VCaP (cell line): ENCODE measurements at regions not wholly inside any gene's neighbourhood (a gene's known extent, or its start where the extent isn't known, plus 50 kb on each side); places are given as distances from the start of the nearest gene placed in this dataset.

Source experiments
- H3K27ac ChIP-seq: fragments of 450-650 bp; 2 replicates; pipeline ENCODE4 v1.5.1; 2017
- TF ChIP-seq, protein P1 (sequence below): fragments of 450-650 bp; conservative IDR thresholded peaks from 2 replicates; pipeline ENCODE4 v1.5.1; 2017; ENCODE audit warnings: mild to moderate bottlenecking, moderate library complexity

DNA sequence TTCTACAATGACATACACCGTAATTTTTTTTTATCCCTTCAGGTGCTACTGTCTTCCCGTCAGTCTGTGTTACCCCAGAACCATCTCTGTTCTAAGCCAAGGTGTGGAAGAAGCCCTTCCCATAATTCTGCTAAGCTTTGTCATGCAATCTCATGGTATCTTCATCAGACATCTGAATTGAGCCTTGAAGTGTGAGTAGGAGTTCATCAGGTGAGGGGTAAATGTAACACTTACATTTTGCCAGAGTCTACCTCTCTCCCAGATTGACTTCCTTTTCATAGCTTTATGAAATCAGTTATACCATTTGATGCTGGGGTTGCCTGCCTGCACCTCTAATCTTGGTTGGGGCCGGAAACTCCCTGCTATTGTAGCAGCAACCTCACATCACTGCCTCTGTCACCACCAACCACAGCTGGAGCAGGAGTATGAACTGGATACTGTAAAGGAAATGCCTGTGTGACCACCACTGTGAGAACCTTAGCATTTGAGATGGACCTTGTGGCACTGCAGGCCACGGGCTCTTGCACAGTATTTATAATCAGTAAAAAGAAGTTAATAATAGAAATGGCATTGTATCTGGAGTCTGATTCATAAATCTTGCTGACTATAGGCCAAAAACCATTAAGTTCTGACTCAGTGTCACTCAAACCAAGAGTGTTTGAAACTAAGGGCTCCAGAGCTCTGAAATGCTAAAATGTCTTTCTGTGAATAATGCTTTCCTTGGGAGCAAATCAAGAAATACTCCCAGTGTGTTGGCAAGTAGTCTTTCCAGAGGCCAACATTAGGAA lies 58.7 kb upstream of the STK38L start:
- TF ChIP-seq, protein P1, sequence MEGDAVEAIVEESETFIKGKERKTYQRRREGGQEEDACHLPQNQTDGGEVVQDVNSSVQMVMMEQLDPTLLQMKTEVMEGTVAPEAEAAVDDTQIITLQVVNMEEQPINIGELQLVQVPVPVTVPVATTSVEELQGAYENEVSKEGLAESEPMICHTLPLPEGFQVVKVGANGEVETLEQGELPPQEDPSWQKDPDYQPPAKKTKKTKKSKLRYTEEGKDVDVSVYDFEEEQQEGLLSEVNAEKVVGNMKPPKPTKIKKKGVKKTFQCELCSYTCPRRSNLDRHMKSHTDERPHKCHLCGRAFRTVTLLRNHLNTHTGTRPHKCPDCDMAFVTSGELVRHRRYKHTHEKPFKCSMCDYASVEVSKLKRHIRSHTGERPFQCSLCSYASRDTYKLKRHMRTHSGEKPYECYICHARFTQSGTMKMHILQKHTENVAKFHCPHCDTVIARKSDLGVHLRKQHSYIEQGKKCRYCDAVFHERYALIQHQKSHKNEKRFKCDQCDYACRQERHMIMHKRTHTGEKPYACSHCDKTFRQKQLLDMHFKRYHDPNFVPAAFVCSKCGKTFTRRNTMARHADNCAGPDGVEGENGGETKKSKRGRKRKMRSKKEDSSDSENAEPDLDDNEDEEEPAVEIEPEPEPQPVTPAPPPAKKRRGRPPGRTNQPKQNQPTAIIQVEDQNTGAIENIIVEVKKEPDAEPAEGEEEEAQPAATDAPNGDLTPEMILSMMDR: no peak
- H3K27ac ChIP-seq: no peak overlapping the region

DNA sequence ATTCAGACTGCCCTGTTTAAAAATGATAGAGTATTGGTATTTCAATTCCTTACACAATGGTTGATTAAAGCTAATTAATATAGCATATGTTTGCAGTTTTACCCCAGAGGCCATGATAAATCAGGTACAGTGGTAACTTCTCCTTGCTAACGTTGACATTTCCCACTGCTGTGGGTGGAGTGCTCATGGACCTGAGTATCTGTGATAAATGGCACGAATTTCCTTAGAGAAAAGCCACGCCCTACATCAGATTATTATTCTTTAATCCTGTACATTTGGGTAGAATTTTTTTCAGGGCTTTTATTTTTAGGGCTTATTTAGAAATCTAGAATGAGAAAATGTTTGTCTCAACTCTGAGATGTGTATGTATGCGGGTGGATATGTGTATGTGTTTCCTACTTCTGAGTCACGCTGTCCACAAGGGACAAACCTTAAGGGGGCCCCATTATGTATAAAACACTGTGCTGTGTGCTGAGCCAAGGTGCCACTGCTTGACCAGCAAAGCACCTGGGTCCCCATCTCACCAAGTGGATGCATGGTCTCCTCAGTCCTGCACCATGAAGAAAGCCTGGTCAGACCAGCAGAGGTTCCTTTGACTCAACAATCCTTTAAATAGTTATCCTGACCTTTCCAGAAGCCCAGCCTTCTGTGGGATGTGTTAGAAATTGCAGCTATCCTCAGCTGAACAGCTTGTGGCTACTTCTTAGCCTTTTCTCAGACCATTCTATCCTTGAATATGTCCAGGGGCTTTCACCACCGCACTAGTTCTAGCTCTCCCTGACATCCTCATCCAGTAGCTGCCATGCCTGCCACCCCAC lies 57.9 kb upstream of the STK38L start:
- TF ChIP-seq, protein P1: no peak
- H3K27ac ChIP-seq: no peak overlapping the region

DNA sequence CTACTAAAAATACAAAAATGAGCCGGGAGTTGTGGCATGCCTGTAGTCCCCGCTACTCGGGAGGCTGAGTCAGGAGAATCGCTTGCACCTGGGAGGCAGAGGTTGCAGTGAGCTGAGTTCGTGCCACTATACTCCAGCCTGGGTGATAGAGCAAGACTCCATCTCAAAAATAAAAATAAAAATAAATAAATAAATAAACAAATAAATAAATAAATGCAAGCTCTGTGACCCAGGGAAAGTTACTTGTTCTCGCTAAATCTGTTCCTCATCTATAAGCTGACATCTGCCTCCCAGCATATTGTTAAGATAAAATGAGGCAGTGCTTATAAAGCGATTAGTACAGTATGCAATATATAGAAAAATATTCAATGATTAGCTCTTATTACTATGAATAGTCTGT lies 56.4 kb upstream of the STK38L start:
- TF ChIP-seq, protein P1: no peak
- H3K27ac ChIP-seq: no peak overlapping the region

DNA sequence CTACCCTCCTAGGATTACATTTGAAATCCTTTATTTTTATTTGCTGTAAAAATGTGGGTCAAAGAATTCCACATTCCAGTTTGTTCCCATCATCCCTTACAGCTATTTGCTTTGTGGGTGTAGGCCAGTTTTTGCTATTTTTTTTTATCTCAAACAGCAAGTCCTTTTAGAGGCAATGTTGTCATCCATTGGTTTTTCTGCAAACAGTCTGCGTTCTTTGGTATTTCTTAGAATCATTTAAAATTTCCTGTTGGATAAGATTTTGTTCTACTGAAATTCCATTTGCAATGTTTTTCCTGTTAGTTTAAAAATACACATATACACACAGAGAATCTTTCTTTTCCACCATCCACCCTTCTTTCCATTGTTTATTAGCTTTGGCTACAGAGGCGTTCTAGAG lies 53.3 kb upstream of the STK38L start:
- TF ChIP-seq, protein P1: no peak
- H3K27ac ChIP-seq: no peak overlapping the region

DNA sequence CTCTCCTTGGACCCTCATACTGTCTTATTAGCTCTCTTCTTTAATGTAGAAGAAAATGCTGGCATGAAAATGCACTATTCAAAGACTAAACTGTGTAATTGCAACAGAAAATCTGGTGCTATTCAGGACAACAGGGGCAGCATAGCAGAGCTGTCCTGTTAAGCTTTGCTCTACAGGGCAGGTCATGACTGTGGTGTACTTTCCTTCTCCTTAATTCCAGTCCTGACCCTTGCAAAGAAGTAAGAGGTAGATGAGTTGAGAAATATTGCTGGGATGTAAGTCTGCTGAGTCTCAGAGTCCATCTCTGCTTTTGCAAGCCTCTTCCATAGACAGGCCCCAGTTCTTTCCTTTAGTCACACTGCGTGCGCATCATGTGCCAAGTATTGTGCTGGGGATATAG lies 52.6 kb upstream of the STK38L start:
- TF ChIP-seq, protein P1: no peak
- no peak overlapping the region for H3K27ac ChIP-seq

DNA sequence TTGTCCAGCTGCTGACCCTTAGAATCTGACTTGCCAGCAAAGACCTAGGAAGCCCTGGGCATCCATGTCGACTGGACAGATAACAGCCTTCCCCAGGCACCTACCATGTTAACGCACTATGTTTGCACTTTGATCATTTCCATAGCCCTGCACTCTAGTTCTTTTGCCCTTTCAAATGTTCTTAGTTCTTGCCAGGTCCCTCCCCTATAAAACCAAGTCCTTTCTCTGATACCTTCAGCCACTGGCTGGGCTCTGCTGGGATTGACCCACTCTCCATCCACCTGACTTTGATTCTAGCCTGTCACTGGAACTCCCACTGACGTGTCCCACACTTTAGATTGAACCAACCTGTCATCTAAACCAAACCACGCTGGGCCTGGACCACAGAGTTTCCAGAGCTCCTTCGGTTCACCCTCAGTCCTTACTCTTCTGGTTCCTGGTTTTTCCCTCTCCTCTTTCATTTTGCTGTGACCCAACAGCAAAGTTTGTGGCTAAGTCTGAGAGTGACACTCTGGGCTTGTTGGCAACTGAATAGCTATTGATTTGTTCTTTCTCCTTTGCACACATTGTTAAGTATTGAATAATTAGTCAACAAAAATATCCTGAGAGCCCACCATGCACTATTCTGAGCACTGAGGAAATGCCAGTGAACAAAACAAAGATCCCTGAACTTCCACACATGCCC lies 51.8 kb upstream of the STK38L start:
- H3K27ac ChIP-seq: no peak overlapping the region
- TF ChIP-seq, protein P1: no peak

DNA sequence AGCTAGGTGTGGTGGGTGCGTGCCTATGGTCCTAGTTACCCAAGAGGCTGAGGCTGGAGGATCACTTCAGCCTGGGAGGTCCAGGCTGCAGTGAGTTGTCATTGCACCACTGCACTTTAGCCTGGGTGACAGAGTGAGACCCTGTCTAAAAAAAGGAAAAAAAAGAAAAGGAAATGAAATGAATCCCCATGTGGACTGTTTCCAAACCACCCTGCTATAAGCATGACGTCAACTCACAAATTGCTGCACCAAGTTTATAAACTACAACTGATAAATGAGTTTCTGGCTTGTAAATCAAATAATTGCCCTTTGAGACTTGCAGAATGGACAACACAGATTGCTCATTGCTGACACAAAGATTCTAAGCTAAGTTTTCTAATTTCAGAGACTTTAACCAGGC lies 51.0 kb upstream of the STK38L start:
- TF ChIP-seq, protein P1: no peak
- no peak overlapping the region for H3K27ac ChIP-seq
